ENCODE measurements at regions not wholly inside any gene's neighbourhood (a gene's known extent, or its start where the extent isn't known, plus 50 kb on each side); places are given as distances from the start of the nearest gene placed in this dataset.

DNA sequence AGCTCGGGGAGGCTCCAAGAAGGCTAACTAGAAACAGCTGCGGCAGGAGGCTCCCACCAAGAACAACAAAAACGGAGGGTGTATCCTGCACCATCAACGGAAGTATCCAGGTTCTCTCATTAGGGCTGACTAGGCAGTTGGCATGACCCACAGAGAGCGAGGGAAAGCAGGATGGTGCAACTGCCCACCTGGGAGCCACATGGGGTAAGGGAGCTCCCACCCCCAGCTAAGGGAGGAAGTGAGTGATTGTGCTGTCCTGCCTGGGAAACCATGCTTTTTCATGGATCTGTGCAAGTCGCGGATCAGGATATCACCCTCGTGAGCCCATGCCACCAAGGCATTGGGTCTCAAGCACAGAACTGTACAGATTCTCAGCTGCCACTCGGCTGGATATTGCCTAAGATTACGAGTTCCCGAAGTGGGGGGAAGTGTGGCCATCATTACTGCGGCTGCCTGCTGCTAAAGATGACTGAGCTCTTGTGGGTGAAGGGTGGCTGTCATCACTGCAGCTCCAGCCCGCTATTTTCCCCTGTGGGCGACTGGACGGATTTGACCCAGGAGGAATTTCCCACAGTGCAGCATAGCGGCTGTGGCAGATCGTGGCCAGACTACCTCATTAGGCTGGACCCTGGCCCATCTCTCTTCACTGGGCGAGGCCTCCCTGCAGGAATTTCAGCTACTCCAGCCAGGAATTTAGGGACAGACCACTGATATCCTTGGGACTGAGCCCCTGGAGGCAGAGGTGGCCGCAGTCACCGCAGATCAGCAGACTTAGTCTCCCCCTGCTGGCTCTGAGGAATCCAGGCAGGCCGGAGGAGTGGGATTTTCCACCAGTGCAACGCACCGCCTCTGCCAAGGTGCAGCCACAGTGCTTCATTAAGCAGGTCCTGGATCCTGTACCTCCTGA is 515.7 kb downstream of the FRK start (continued):
- no peak for TF ChIP-seq NFAT5 (CRISPR knock-in tag; IDR thresholded peaks at IDR 0.05)
- no peak for TF ChIP-seq KAT7 (CRISPR knock-in tag; IDR thresholded peaks at IDR 0.05; ENCODE audit: borderline replicate concordance)
- TF ChIP-seq ZNF597 (CRISPR knock-in tag; IDR thresholded peaks at IDR 0.05), result no peak
- TF ChIP-seq ZZZ3 (CRISPR knock-in tag; IDR thresholded peaks at IDR 0.05; ENCODE audit: borderline replicate concordance), result no peak
- no peak for TF ChIP-seq ZMYM3 (CRISPR knock-in tag; IDR thresholded peaks at IDR 0.05)
- peak; percentile 23 for TF ChIP-seq TEAD3 (CRISPR knock-in tag; optimal IDR thresholded peaks at IDR 0.05; ENCODE audit: borderline replicate concordance)
- TF ChIP-seq TBX3 (IDR thresholded peaks at IDR 0.05; ENCODE audit: borderline replicate concordance), result no peak
- no peak for TF ChIP-seq ZNF274 (CRISPR knock-in tag; IDR thresholded peaks at IDR 0.05)
- TF ChIP-seq POGK (CRISPR knock-in tag; conservative IDR thresholded peaks at IDR 0.05), result no peak
- TF ChIP-seq ZUFSP (CRISPR knock-in tag; IDR thresholded peaks at IDR 0.05; ENCODE audit: borderline replicate concordance), result no peak
- TF ChIP-seq NONO (IDR thresholded peaks at IDR 0.05), result no peak
- no peak for TF ChIP-seq NONO (CRISPR knock-in tag; conservative IDR thresholded peaks at IDR 0.05)
- no peak for TF ChIP-seq MIER2 (CRISPR knock-in tag; IDR thresholded peaks at IDR 0.05)
- TF ChIP-seq ZNF121 (CRISPR knock-in tag; IDR thresholded peaks at IDR 0.05), result no peak
- no peak for TF ChIP-seq PRPF4 (IDR thresholded peaks at IDR 0.05; ENCODE audit: low read depth, low read length, poor library complexity, severe bottlenecking)
- TF ChIP-seq SMAD1 (CRISPR knock-in tag; IDR thresholded peaks at IDR 0.05; ENCODE audit: borderline replicate concordance, low read depth), result no peak
- TF ChIP-seq ZSCAN30 (CRISPR knock-in tag; IDR thresholded peaks at IDR 0.05), result no peak
- no peak for TF ChIP-seq SIN3A (IDR thresholded peaks at IDR 0.05; ENCODE audit: borderline replicate concordance, low read depth, low read length)
- no peak for TF ChIP-seq KDM4B (CRISPR knock-in tag; IDR thresholded peaks at IDR 0.05)
- no peak for TF ChIP-seq SMYD3 (CRISPR knock-in tag; IDR thresholded peaks at IDR 0.05)

Data from HepG2 (cell line).